Activated naive CD4-positive, alpha-beta T cell (primary cell): ENCODE measurements at regions not wholly inside any gene's neighbourhood (a gene's known extent, or its start where the extent isn't known, plus 50 kb on each side); places are given as distances from the start of the nearest gene placed in this dataset.

Experiments
- DNase-seq, 4 experiments: peaks; one replicate each; lab custom pipeline; 2025; lab: John Stamatoyannopoulos, UW

DNA sequence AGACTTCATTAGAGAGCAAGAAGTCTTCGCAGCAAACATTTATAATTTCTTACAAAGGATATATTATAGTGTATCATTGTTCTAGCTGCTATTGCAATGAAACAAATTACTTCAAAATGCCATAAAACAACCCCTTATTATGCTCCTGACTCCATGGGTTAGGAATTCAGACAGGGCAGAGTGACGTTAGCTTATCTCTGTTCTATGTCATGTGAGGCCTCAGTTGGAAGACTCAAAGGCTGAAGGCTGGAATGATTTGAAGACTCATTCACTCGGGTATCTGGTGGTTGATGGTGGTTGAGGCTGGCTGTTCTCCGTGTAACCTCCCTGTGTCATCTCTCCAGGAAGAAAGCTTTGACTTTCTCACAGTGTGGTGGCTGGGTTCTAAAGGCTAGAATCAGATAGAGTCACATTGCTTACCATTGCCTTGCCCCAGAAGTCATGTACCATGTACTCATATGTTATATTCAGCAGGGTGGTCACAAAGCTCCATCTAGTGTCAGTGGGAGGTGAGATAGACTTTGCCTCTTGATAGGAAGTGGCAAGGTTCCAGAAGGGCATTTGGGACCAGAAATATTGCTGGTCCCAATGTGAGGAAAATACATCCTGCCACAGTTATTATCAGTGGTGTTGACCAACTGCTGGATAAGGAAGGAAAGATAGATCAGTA, 226.9 kb downstream of the TMEM38B start:
- DNase-seq: no peak

DNA sequence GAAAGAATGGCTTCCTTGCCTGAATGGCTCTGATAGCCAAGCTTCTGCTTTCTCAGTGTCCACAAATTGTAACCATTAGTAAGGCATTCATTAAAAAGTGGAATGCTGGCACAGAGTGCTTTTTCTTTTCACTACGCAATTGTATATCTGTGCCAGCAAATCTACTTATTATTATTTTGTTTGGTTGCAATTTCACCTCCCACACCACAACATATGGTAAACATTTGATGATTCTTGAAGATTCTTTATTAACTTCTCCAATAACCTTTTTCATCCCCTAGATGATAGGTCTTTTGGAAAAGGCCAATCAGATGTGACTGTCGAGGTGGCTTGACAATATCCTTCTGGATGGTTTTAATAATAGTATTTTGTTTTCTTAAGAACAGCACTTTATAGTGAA, 234.1 kb downstream of the TMEM38B start:
- no peak for DNase-seq

DNA sequence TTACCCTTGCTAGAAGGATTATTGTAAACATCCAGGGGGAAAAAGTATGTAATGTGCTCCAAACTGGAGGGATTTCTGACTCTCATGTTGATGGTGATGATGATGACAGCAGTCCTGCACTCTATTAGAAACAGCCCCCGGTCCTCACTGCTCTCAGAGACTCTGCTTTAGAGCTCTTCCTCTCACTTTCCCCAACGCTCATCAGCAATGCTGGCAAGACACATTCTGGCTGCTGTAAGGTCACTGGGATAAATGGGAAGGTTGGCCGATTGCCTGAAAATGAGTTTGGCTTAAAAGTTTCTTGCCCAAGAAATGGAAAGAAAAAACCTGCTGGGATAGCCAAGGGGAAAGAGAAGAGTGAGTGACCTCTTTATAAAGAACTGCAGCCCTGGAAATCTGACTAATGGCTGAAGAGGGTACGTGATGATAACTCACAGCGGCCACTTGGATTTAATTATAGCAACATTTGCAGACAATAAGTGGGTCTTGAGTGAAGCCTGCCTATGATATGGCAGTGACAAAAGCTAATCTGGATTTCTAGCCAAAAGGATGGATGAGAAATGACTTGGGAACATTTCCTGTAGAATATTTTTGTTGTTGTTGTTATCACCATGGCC, 235.8 kb downstream of the TMEM38B start:
- no peak for DNase-seq

DNA sequence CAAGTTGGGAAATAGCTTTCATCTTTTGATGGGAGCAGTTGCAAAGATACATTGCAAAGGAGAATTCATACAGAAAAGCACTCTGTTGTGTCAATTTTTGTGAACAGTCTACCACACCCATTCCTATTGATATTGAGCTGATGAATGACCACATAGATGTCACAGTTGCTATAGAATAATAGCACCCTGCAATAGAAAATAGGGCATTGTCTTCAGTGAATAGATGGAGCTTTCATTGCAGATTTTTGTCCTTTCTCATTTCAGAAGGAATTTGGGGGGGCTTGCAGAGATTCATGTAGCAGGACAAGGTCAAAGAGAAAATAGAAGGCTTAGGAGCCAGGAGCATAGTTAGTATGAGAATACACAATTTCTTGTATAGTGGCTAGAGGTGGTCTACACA, 237.9 kb downstream of the TMEM38B start:
- no peak for DNase-seq

DNA sequence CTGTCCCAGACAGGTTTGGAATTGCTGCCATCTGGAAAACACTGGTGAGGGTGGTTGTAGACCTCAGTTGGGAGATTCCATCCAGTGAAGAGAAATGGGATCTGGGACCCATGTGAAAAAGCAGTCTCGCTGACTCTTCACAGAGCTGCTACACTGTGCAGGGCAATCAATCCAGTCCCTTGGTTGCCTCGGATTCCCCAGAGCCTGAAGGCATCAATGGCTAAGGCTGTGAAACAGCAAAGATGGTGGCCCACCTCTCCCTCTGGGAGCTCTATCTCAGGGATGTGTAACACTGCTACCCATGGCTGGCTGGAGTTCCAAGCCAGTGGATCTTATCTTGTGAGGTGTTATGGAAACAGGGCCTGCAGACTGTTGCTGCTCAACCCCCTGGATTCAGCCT, 256.1 kb downstream of the TMEM38B start:
- DNase-seq: no peak

DNA sequence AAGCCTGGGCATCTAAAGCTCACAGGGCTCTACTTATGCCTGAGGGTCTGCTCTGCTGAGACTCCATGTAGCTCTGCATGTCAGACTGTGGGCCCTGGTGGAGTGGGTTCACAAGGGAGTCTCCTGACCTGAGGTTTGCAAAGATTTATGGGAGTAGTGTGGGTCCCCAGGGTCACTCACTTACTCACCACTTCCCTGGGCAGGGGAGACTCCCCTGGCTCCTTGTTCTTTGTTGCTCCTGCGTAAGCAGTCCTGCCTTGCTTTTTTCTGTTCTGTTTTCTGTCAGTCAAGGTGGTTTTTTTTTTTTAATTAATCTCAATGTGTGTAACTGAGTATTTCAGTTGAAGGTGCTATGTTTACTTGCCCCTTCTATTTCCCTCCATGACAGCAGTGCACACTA, 256.6 kb downstream of the TMEM38B start:
- no peak for DNase-seq

DNA sequence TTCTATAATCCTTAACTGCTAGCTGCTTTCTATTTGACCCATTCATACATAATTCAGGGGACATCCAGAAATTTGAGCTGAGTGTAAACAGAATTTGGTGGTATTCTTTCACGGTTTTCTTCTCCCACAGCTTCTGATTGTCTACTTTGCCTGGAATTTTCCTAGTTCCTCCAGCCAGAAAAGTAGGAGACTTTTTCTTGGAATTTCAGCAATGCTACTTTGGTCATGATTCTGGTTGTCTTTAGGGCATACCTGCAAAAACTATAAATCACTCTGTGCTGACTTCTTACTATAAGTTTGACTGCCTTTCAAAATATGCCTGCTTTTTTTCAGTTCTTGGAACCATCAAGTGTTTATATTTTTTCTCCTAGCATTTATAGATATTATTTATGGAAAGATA, 260.2 kb downstream of the TMEM38B start:
- no peak for DNase-seq

DNA sequence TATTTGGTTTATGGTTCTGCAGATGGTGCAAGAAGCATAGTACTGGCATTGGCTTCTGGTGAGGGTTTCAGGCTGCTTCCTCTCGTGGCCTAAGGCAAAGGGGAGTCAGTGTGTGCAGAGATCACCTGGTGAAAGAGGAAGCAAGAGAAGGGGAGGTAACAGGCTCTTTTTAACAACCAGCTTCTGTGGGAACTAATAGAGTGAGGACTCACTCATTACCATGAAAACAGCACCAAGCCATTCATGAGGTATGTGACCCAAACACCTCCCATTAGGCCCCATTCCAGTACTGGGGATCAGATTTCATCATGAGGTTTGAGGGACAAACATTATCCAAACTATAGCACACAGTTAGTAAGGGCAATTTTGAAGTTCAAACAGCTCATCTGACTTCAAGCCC, 263.5 kb downstream of the TMEM38B start:
- no peak for DNase-seq

DNA sequence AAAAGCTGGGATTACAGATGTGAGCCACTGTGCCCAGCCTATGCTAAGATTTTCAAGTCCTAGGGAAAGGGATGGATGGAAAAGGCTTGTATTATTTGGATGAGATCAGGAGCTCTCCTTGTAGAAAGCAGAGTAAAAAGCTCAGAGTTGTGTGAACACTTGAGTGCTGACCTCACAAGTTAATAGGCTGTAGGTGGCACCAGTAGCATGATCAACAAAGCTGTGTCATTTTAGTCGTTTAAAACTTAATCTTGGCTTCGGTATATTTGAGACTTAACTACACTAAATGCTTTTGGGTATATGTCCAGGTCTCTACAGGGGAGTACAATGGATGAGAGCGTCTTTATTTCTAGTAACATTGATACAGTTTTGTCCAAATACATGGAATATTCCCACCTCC, 264.2 kb downstream of the TMEM38B start:
- no peak for DNase-seq

DNA sequence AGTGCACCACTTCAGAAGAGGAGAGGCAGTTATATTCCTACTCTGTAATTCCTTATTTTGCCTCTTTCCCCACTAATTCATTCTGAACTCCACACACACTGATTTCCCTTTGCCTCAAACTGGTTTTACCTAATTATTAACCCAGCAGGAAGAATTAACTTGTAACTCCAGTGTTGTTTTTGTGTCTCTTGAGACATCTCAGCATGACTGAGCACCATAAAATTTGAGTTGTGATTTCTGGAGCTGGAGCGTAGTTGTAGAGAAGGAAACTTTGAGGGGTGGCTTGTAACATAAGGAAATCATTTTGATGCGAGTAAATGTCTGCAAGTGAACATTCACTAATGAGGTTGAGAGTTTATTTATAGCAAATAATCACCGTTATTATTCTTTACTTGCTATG, 265.2 kb downstream of the TMEM38B start:
- no peak for DNase-seq

DNA sequence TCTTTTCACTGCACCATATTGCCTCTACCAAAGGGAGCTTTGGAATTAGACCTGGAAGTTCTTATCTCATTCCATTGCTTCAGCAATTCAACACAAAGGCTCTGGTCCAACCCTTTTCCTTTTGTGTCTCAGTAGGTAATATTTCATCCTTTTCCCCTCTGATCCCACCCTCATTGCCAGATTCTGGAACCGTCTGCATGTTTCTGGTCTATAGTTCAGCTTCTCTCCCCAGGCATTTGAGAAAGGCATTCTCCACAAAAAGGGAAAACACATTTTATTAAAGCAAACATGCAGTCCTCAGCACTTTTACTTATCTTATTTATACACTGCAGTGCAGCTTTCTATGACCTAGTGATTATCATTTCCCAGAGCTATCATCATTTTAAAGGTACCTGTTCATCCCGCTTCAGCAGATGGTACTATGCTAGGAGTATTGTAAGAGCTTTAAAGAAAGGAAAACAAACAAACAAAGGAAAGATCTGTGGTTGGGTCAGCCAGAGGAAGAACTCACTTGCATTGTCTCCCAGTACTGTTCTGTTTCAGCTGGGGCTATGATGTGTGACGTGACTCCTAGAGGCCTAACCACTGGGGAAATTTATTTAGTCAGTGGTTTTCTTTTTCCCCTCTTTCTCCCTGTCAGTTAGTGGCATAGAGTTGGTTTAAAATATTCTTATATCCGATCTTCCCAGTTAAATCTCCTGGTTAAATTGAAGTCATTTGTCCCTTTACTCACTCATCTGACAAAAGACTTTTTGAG, 269.2 kb downstream of the TMEM38B start:
- no peak for DNase-seq

DNA sequence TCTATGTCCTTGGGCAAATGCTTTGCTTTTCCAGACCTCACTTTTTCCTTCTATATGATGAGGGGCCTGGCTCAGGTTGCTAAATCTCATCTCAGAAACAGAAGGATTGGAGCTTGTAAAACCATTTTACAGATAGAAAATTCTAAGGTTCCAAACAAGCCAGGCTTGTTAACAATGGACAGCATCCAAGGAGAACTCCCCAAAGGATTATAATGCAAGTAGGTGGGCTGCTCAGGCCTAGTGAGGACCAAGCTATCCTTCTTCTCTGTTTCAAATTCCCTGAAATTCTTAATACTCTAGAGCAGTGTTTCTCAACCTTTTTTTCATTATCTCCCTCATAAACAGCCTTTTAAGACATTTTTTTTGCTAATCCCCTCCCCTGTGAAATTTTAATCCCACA, 269.8 kb downstream of the TMEM38B start:
- no peak for DNase-seq

DNA sequence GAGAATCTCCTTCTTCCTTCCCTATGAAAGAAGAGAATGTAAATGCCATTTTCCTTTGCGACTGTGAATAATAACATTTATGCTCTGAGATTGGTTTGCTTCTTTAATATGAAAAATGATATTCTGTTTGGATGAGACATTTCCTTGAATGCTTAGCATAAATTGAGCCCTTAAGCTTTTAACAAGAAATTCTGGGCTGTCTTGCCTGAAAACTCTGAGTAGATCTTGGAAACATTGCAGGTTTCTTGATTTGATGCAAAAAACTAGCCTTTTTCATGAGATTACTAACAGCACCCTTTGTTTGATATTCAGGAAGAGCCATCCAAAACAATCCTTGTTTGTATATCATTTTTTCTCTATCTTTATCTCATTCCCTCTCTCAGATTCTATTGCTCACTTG, 272.5 kb downstream of the TMEM38B start:
- DNase-seq: no peak

DNA sequence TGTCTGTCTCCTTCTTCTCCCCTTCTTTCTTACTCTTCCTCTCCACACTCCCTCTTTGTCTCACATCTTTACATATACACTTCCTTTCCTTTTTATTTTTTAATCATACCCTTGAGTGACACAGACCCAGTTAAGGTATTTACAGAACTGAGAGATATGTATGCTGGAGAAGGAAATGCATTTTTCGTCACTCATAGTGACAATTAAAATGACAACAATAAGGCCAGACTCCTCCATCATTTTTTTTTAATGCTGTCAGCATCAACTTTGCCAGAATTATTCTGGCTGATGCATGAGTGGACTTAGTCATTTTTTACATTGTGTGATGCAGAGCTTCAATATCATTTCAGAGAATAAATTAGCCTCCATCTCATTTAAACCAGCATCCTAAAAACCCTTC, 272.9 kb downstream of the TMEM38B start:
- DNase-seq: no peak

DNA sequence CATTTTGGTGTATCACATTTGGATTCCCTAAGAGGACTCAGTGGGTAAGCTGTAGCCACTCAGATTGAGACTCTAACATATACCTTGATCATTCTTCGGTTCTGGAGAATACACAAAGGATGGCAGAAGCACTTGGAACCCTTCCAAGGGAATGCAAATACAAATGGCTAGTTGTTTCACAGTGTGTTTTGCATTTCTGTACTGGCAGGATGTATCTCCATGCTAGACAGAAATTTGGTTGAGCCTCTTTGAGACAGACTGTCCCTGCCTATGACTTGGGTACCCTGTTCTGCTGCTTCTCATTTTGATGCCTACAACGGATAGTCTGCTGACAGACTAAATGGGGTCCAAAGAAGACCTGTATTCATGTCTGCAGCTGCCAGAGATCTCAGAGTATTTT, 273.5 kb downstream of the TMEM38B start:
- no peak for DNase-seq

DNA sequence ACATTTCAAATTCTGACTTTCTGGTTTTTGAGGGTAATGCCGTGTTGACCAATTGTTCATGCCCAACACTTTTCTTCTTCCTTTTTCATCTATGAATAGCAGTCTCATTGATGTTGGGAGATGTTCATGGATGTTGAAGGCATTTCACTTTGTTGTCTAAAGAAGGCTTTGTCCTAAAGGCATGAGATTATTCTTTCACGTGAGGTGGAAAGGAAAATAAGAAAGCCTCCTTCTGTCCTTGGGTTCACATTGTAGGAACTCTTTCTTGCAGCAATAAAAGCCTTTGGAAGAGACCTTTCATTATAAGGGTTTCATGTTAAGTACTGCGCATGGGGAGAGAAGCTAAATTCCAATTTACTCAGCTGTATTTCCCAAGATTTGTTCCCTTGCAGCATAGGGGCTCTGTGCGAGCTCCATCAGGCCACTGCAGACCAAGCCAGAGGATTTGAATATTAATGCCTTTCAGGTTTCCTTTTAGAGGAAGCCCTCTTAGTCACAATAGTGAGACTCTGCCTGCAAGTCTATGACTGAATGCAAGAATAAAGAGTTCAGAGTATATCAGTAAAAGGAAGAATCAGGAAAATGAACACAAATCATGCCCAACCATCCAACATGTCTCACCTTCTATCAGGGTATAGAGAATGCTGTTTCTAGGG, 274.6 kb downstream of the TMEM38B start:
- DNase-seq: no peak

DNA sequence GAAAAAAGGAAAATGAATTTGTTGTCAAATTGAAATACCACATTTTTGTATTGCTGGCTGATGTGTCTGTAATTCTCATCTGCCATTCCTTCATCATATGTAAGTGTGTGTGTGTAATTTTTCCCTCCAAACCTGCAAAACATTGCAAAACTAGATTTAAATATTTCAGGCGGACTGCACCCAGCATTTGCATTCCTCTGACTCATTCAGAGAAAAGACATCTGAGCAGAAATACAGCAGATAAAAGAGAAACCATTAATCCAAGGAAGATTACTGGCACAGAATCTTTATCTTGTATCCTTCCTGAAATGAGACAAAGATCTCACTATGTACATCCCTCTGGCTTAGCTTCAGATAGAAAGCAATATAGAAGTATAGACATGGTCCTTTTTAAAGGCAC, 275.3 kb downstream of the TMEM38B start:
- no peak for DNase-seq

DNA sequence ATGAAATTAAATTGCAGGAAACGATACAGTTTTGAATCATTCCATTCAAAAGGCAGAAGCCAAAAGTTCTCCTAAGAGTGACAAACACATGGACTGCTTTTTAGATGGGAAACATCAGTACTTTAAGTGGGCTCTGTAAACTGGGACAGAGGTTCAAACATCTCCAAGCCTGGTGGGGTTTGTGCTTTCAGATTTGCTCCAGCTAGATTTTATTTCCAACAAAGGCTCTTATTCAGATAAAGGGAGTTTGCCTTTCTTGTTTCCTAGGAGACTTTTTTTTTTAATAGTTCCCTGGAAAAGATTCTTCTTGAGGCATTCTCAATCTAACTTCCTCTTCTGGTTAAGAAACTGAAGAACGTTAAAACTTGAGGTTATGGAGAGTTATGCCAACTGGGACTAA, 277.6 kb downstream of the TMEM38B start:
- DNase-seq: no peak

DNA sequence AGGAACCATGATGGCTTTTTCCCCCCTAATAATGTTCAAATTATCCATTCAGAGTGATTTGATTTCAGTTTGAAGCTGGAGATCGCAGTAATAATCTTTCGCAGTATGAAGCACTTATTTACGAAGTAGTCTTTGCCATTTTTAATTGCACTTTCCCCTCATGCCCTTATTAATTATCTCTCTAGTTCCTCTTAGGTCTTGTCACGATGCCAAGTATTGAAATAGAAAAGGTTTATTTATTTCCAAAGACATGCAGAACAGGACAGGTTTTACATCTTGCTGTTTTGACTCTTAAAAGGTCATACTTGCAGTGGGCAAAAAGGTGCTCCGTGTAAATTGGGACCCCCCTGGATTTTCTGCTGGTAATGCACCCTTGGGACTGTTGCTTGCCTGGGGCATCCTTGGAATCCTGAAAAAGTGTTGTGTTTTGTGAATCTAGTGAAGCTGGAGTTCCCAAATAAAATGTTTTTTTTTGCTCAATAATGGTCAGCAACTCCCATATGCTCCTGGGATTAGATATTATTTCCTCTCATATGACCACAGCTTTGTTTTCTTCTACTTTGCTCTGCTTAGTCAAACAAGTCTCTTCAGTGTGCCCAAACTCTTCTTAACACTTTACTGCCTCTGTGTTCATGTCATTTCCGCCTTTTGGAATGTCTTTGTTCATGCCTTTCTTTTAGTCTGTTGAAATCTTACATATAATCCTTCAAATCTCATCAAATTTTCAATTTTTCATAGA, 278.3 kb downstream of the TMEM38B start:
- DNase-seq: no peak

DNA sequence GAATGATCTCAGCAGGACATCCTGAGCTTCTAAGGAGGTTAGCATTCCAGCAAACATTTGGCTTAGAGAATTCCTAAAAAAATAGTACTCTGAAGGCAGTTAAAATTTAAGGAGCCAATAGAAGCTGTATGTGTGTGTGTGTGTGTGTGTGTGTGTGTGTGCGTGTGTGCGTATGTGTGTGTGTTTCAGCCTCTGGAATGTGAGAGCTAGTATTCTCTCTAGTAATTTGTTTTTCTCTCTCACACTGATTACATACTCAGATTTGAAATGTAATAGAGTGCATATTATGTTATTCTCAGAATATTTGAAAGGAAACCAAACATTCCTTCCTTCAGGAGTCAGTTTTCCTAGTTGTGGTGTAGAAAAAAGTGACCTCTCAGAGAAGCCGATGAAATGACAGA, 279.6 kb downstream of the TMEM38B start:
- DNase-seq: no peak

DNA sequence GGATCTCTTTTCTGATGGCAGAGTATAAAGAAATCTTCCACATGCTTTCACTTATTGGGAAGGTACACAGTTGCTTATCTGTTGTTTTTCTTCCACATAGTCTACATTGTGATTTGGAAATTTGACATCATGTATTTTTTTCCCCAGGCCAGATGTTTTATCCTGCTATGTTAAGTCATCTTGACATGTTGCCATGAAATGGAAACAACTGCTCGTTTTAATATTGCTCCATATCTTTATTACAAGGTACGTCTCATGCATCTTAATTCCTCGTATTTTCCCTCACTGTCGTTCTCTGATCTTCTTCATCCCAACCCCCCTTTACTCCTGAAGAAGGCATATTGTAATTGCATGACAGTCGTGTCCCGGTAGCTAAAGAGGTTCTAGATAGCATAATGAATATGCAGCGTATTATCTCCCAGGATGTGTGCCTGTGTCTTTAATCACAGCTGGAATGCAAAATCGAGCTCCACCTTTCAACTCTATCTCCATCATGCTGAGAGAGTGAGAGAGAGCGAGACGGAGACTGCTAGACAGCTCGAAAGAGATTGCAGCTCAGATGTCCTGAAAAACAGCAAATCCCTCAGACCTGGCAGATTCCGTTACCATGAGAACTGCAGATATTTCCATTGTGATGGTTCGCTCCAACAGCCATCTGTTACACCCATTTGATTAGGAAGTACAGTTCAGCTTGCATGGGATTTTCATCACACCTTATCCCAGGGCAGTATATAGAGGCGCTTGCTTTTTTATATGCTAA, 281.7 kb downstream of the TMEM38B start:
- DNase-seq: no peak

DNA sequence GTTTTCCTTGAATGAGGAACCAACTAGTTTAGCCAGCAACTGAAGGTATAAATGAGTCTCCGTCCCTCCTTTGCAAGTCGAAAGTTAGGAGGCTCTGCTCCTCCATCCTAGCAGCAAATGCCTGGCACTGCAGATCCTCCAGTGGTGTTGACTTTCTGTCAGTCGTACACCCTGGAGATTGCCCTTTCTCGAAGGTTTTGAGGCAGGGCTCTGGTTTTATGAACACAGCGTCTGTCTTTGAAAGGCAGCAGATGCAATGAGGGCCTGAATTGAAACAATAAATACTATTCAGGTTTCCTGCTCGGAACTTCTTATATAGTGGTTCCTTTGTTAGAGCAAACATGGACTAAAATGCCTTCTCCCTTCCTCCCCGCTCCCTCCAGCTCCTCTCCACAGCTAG, 284.0 kb downstream of the TMEM38B start:
- DNase-seq: no peak
